CD4-positive, alpha-beta T cell (primary cell): ENCODE measurements at regions not wholly inside any gene's neighbourhood (a gene's known extent, or its start where the extent isn't known, plus 50 kb on each side); places are given as distances from the start of the nearest gene placed in this dataset.

Experiments used
- ATAC-seq: fragments of 200-7000 bp; cut with Tn5 transposase; one replicate; pipeline ENCODE4 v1.10.0; 2022; ENCODE audit warnings: mild to moderate bottlenecking; ENCODE audit not compliant: poor library complexity
- CTCF ChIA-PET: fragments of 350-600 bp; sonication (Branson Sonifier 250); formaldehyde crosslinking; loops from one replicate; lab custom pipeline; 2021; ENCODE audit warnings: antibody characterized with exemption, inconsistent platforms; lab: Charles Lee
- POLR2A ChIA-PET: fragments of 350-600 bp; sonication (Branson Sonifier 250); formaldehyde crosslinking; loops from one replicate; lab custom pipeline; 2021; ENCODE audit warnings: antibody characterized with exemption, inconsistent platforms; lab: Charles Lee
- DNase-seq, 14 experiments: peaks; one replicate each; pipeline ENCODE4 v3.0.0-alpha.2; 2013 to 2020; ENCODE audit warnings: mixed read lengths in 2 of 14
- H3K27ac ChIP-seq, 2 donors: one replicate each; pipeline versions ENCODE4 v1.5.1 to v1.7.0; 2013; ENCODE audit warnings: low read length in 2 of 2, low read depth in 1 of 2, mild to moderate bottlenecking in 1 of 2
- H3K27me3 ChIP-seq, 2 experiments: 1 replicate in 1 of 2; 2 replicates in 1 of 2; pipeline versions ENCODE4 v1.6.1 to v1.7.0; 2013; ENCODE audit warnings: low read length in 2 of 2, control low read depth in 1 of 2, mild to moderate bottlenecking in 1 of 2, moderate library complexity in 1 of 2; ENCODE audit not compliant: insufficient read depth in 2 of 2, control insufficient read depth in 1 of 2
- H3K36me3 ChIP-seq: one replicate; pipeline ENCODE4 v1.6.1; 2013; ENCODE audit warnings: low read length, control low read depth; ENCODE audit not compliant: insufficient read depth
- H3K4me1 ChIP-seq: one replicate; pipeline ENCODE4 v1.6.1; 2013; ENCODE audit warnings: low read length, control low read depth; ENCODE audit not compliant: insufficient read depth
- H3K4me3 ChIP-seq: one replicate; pipeline ENCODE4 v1.5.1; 2013; ENCODE audit warnings: mild to moderate bottlenecking, low read length, moderate library complexity
- H3K9me3 ChIP-seq, 2 experiments: 1 replicate in 1 of 2; 2 replicates in 1 of 2; pipeline versions ENCODE4 v1.6.1 to v1.7.0; 2013; ENCODE audit warnings: low read length in 2 of 2, mild to moderate bottlenecking in 2 of 2, control low read depth in 1 of 2, moderate library complexity in 1 of 2; ENCODE audit not compliant: control insufficient read depth in 1 of 2, insufficient read depth in 1 of 2
- H3K27ac Mint-ChIP-seq: one replicate; pipeline ENCODE4 v1.8.0; 2020; ENCODE audit warnings: mixed read lengths
- H3K27me3 Mint-ChIP-seq: one replicate; pipeline ENCODE4 v1.8.0; 2021; ENCODE audit warnings: mixed read lengths
- H3K36me3 Mint-ChIP-seq: one replicate; pipeline ENCODE4 v1.8.0; 2021; ENCODE audit warnings: low read depth, mixed read lengths
- H3K4me1 Mint-ChIP-seq: one replicate; pipeline ENCODE4 v1.8.0; 2021; ENCODE audit warnings: low read depth, mixed read lengths
- H3K4me3 Mint-ChIP-seq: one replicate; pipeline ENCODE4 v1.8.0; 2020; ENCODE audit warnings: mild to moderate bottlenecking, mixed read lengths
- H3K9me3 Mint-ChIP-seq: one replicate; pipeline ENCODE4 v1.8.0; 2020; ENCODE audit warnings: mixed read lengths
- CTCF ChIP-seq: fragments of 200-600 bp; IDR thresholded peaks from one replicate; pipeline ENCODE4 v1.8.0; 2022; ENCODE audit warnings: antibody characterized with exemption, mild to moderate bottlenecking
- intact Hi-C, 2 experiments: fragments of 100-400 bp; cut with DNase I in 1 of 2; cut with micrococcal nuclease in 1 of 2; formaldehyde crosslinking; loops; one replicate each; pipeline versions ENCODE4 v1.15.1 to v1.9.0; 2023 to 2025; cut with DNase I, micrococcal nuclease

DNA sequence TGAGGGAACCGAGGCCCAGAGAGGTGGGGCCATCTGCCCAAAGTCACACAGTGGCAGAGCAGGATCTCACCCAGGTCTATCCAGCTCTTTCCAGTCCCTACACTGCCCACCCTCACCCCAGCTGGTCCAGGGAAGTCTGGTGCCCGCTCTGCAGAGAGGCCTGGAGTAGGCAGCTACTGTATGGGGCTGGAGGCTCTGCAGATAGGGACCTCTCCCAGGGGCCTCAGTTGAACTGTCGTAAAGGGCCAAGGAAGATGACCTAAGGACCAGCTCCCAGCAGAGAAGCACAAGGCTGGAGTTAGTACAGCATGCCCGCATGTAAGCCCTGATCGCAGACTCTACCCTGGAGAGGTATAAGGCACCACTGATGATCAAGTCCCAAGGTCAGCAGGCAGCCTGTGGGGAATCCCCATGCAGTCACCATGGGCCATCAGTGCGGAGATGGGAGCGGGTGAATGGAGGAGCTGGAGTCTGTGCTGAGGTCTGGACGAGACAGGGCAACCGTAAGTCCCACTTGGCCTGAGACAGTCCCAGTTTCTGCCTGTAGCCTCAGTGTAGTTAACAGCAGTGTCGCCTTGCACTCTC is 320.2 kb downstream of the MATN1 start:
- Histone ChIP-seq H3K27ac (no peak overlapping the region), H3K36me3 (no peaks in the 10 kb centered on the region), H3K4me1 (no peaks in the 10 kb centered on the region), H3K9me3 (no peaks in the 10 kb centered on the region), H3K4me3 (no peak overlapping the region), H3K27me3 (peaks cover 0 to 2% of the 10 kb centered on the region in 2 experiments)
- H3K4me1 Mint-ChIP-seq, result no peaks in the 10 kb centered on the region
- intact Hi-C loops, result no loop called here
- no peaks in the 10 kb centered on the region for H3K9me3 Mint-ChIP-seq
- no peaks in the 10 kb centered on the region for H3K36me3 Mint-ChIP-seq
- H3K27me3 Mint-ChIP-seq, result peaks cover 26% of the 10 kb centered on the region
- ChIA-PET POLR2A (no interaction called here), CTCF (no interaction called here)
- ATAC-seq (no peak), DNase-seq (peak in 1 of 14 experiments; percentile 1)
- no peak overlapping the region for H3K4me3 Mint-ChIP-seq
- TF ChIP-seq CTCF, result no peak
- no peak overlapping the region for H3K27ac Mint-ChIP-seq

DNA sequence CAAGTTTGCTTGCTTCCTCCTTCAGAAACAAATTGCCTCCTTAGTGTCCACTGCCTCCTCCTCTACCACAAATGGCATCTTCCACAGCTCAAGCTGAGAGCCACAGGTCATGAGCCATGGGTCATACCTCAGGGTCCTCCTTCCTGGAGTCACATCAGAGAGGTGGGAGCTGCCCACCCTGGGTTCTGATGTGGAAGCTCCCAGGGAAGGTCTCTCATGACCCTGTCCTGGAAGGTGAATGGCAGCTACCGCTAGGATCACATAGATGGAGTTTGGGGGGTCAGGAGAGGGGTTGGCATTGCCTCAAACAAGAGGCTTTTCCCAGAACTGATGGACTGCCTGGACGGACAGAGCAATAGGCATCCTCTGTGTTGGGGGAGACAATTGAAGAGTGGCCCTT is 321.4 kb downstream of the MATN1 start:
- Histone ChIP-seq H3K27ac (no peak overlapping the region), H3K36me3 (no peaks in the 10 kb centered on the region), H3K4me3 (no peak overlapping the region), H3K4me1 (no peaks in the 10 kb centered on the region), H3K9me3 (no peaks in the 10 kb centered on the region), H3K27me3 (peaks cover 0 to 2% of the 10 kb centered on the region in 2 experiments)
- H3K4me1 Mint-ChIP-seq, result no peaks in the 10 kb centered on the region
- intact Hi-C loops, result no loop called here
- ChIA-PET POLR2A (no interaction called here), CTCF (no interaction called here)
- H3K36me3 Mint-ChIP-seq, result no peaks in the 10 kb centered on the region
- no peak for TF ChIP-seq CTCF
- H3K27ac Mint-ChIP-seq, result no peak overlapping the region
- H3K4me3 Mint-ChIP-seq, result no peak overlapping the region
- no peaks in the 10 kb centered on the region for H3K9me3 Mint-ChIP-seq
- DNase-seq (no peak), ATAC-seq (no peak)
- peaks cover 20% of the 10 kb centered on the region for H3K27me3 Mint-ChIP-seq

DNA sequence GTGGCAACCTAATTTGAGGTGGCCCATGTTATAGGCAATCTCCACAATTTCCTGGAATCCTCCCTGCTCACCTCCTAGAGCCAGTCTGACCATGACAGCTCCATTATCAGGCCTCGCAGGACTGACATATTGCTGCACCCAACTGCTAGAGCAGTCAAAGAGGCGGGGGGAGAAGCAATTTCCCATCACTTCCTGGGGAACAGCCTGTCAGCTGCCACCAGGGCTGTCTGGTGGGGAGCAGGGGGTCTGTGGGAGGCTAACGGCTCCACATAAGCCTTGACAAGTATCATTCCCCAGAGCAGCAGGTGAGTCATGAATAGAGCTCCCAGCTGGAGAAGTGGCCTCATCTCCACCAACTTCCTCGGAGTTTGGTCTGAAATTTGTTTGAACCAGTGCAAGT is 322.9 kb downstream of the MATN1 start:
- no peak for ATAC-seq
- Histone ChIP-seq H3K4me3 (no peak overlapping the region), H3K27me3 (peaks cover 0 to 2% of the 10 kb centered on the region in 2 experiments), H3K27ac (no peak overlapping the region), H3K36me3 (no peaks in the 10 kb centered on the region), H3K9me3 (no peaks in the 10 kb centered on the region), H3K4me1 (no peaks in the 10 kb centered on the region)
- ChIA-PET POLR2A (no interaction called here), CTCF (interaction anchor here (1.7 kb wide), 1 partner anchor 20 kb away, joined by 4 read pairs; no protein-coding TSS in a partner anchor)
- DNase-seq, result no peak
- Mint-ChIP-seq H3K4me3 (no peak overlapping the region), H3K4me1 (no peaks in the 10 kb centered on the region), H3K27me3 (peaks cover 19% of the 10 kb centered on the region), H3K27ac (no peak overlapping the region), H3K9me3 (no peaks in the 10 kb centered on the region), H3K36me3 (no peaks in the 10 kb centered on the region)
- intact Hi-C loops, result no loop called here
- no peak for TF ChIP-seq CTCF
